ENCODE measurements at regions not wholly inside any gene's neighbourhood (a gene's known extent, or its start where the extent isn't known, plus 50 kb on each side); places are given as distances from the start of the nearest gene placed in this dataset.

- in situ Hi-C loops (cut with HindIII; ENCODE audit: low sequenced_read_pairs) = no loop called here
- TF ChIP-seq, protein P1, sequence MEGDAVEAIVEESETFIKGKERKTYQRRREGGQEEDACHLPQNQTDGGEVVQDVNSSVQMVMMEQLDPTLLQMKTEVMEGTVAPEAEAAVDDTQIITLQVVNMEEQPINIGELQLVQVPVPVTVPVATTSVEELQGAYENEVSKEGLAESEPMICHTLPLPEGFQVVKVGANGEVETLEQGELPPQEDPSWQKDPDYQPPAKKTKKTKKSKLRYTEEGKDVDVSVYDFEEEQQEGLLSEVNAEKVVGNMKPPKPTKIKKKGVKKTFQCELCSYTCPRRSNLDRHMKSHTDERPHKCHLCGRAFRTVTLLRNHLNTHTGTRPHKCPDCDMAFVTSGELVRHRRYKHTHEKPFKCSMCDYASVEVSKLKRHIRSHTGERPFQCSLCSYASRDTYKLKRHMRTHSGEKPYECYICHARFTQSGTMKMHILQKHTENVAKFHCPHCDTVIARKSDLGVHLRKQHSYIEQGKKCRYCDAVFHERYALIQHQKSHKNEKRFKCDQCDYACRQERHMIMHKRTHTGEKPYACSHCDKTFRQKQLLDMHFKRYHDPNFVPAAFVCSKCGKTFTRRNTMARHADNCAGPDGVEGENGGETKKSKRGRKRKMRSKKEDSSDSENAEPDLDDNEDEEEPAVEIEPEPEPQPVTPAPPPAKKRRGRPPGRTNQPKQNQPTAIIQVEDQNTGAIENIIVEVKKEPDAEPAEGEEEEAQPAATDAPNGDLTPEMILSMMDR (IDR thresholded peaks at IDR 0.05; ENCODE audit: low read depth, low read length) = no peak
- H3K4me3 ChIP-seq (ENCODE audit: low read depth, low read length) = no peak overlapping the region
- DNase-seq (ENCODE audit: low read depth, low spot score) = no peak
Measured at GRCh38 chr14:21989090-21989489, 315.5 kb upstream of the OR4E1 start.

GRCh38 chr14:21988413-21988812 lies 314.8 kb upstream of the OR4E1 start:
- in situ Hi-C loops (cut with HindIII; ENCODE audit: low sequenced_read_pairs) = no loop called here
- H3K4me3 ChIP-seq (ENCODE audit: low read depth, low read length) = no peak overlapping the region
- TF ChIP-seq, protein P1 (IDR thresholded peaks at IDR 0.05; ENCODE audit: low read depth, low read length) = no peak
- no peak for DNase-seq (ENCODE audit: low read depth, low spot score)

- in situ Hi-C loops (cut with HindIII; ENCODE audit: low sequenced_read_pairs) = no loop called here
- peak; percentile 3 for DNase-seq (ENCODE audit: low read depth, low spot score)
- no peak overlapping the region for H3K4me3 ChIP-seq (ENCODE audit: low read depth, low read length)
- TF ChIP-seq, protein P1 (IDR thresholded peaks at IDR 0.05; ENCODE audit: low read depth, low read length) = peak; percentile 62
Measured at GRCh38 chr14:21987937-21988336, 314.3 kb upstream of the OR4E1 start.

GRCh38 chr14:21985081-21985480 lies 311.5 kb upstream of the OR4E1 start:
- TF ChIP-seq, protein P1 (IDR thresholded peaks at IDR 0.05; ENCODE audit: low read depth, low read length) = no peak
- in situ Hi-C loops (cut with HindIII; ENCODE audit: low sequenced_read_pairs) = no loop called here
- no peak for DNase-seq (ENCODE audit: low read depth, low spot score)
- no peak overlapping the region for H3K4me3 ChIP-seq (ENCODE audit: low read depth, low read length)

GRCh38 chr14:21978999-21979314 lies 305.3 kb upstream of the OR4E1 start:
- TF ChIP-seq, protein P1 (IDR thresholded peaks at IDR 0.05; ENCODE audit: low read depth, low read length) = no peak
- in situ Hi-C loops (cut with HindIII; ENCODE audit: low sequenced_read_pairs) = no loop called here
- DNase-seq (ENCODE audit: low read depth, low spot score) = no peak
- no peak overlapping the region for H3K4me3 ChIP-seq (ENCODE audit: low read depth, low read length)

GRCh38 chr14:21978184-21978998 lies 304.8 kb upstream of the OR4E1 start:
- in situ Hi-C loops (cut with HindIII; ENCODE audit: low sequenced_read_pairs) = no loop called here
- peak; percentile 16 for DNase-seq (ENCODE audit: low read depth, low spot score)
- H3K4me3 ChIP-seq (ENCODE audit: low read depth, low read length) = no peak overlapping the region
- TF ChIP-seq, protein P1 (IDR thresholded peaks at IDR 0.05; ENCODE audit: low read depth, low read length) = peak; percentile 77

Measured in astrocyte of the spinal cord (primary cell).